Spleen (tissue), 7 donors: ENCODE measurements at regions not wholly inside any gene's neighbourhood (a gene's known extent, or its start where the extent isn't known, plus 50 kb on each side); places are given as distances from the start of the nearest gene placed in this dataset.

Source experiments
- POLR2A ChIP-seq, 3 donors: fragments of 450-650 bp; IDR thresholded peaks; one replicate each; pipeline ENCODE4 v1.5.1; 2017; ENCODE audit warnings: antibody characterized with exemption in 3 of 3, mild to moderate bottlenecking in 1 of 3
- TF ChIP-seq, protein P1 (sequence below), 11 experiments: fragments of 200-600 bp in 7 of 11; fragments of 450-650 bp in 4 of 11; sonication (generic) in 4 of 11; IDR thresholded peaks in 8 of 11; conservative IDR thresholded peaks in 3 of 11; 1 replicate in 7 of 11; 2 replicates in 4 of 11; pipeline versions ENCODE4 v1.4.0 to v1.8.0; 2016 to 2021; ENCODE audit warnings: antibody characterized with exemption in 11 of 11, inconsistent platforms in 4 of 11, mild to moderate bottlenecking in 1 of 11
- donor health status: DM: no; HTN: no; CAD: no; lungs with moderate emphysema.
- donor health status: DM: no; HTN: no; CAD: no.
- donor health status: DM: no; HTN: no; CAD: no.

- TF ChIP-seq, protein P1, sequence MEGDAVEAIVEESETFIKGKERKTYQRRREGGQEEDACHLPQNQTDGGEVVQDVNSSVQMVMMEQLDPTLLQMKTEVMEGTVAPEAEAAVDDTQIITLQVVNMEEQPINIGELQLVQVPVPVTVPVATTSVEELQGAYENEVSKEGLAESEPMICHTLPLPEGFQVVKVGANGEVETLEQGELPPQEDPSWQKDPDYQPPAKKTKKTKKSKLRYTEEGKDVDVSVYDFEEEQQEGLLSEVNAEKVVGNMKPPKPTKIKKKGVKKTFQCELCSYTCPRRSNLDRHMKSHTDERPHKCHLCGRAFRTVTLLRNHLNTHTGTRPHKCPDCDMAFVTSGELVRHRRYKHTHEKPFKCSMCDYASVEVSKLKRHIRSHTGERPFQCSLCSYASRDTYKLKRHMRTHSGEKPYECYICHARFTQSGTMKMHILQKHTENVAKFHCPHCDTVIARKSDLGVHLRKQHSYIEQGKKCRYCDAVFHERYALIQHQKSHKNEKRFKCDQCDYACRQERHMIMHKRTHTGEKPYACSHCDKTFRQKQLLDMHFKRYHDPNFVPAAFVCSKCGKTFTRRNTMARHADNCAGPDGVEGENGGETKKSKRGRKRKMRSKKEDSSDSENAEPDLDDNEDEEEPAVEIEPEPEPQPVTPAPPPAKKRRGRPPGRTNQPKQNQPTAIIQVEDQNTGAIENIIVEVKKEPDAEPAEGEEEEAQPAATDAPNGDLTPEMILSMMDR (IDR thresholded peaks at IDR 0.05 in 8 of 11, conservative IDR thresholded peaks at IDR 0.05 in 3 of 11), result no peak
- TF ChIP-seq POLR2A (IDR thresholded peaks at IDR 0.05), result no peak
Measured at GRCh38 chr10:58104351-58104751, 163.3 kb downstream of the IPMK start.
